RWPE2 (cell line): ENCODE measurements at regions not wholly inside any gene's neighbourhood (a gene's known extent, or its start where the extent isn't known, plus 50 kb on each side); places are given as distances from the start of the nearest gene placed in this dataset.

Experiments
- ATAC-seq: fragments of 200-7000 bp; cut with Tn5 transposase; 3 replicates; pipeline ENCODE4 v1.9.1; 2021; ENCODE audit warnings: low read depth
- DNase-seq: peaks from one replicate; pipeline ENCODE4 v3.0.0-alpha.2; 2020; ENCODE audit warnings: low spot score
- H3K27ac ChIP-seq: fragments of 450-650 bp; 2 replicates; pipeline ENCODE4 v1.5.1; 2017; ENCODE audit warnings: mild to moderate bottlenecking; ENCODE audit not compliant: poor library complexity, severe bottlenecking
- H3K27me3 ChIP-seq: fragments of 250-450 bp; sonication (Bioruptor Pico); 2 replicates; pipeline ENCODE4 v1.5.1; 2021; ENCODE audit warnings: mild to moderate bottlenecking, moderate library complexity; ENCODE audit not compliant: insufficient read depth, poor library complexity, severe bottlenecking
- H3K36me3 ChIP-seq: fragments of 250-450 bp; sonication (Bioruptor Pico); 2 replicates; pipeline ENCODE4 v1.5.1; 2020; ENCODE audit warnings: low read depth, mild to moderate bottlenecking, moderate library complexity
- H3K4me1 ChIP-seq: fragments of 250-450 bp; sonication (Bioruptor Pico); 2 replicates; pipeline ENCODE4 v1.5.1; 2021; ENCODE audit warnings: mild to moderate bottlenecking, moderate library complexity; ENCODE audit not compliant: insufficient read depth, poor library complexity, severe bottlenecking
- H3K4me3 ChIP-seq: fragments of 250-450 bp; sonication (Bioruptor Pico); 2 replicates; pipeline ENCODE4 v1.5.1; 2021; ENCODE audit warnings: mild to moderate bottlenecking, moderate library complexity; ENCODE audit not compliant: severe bottlenecking
- H3K9me3 ChIP-seq: fragments of 250-450 bp; sonication (Bioruptor Pico); 2 replicates; pipeline ENCODE4 v1.5.1; 2021; ENCODE audit warnings: mild to moderate bottlenecking, moderate library complexity; ENCODE audit not compliant: severe bottlenecking
- TF ChIP-seq, protein P1 (sequence below): fragments of 450-650 bp; IDR thresholded peaks from one replicate; pipeline ENCODE4 v1.5.1; 2017; ENCODE audit warnings: mild to moderate bottlenecking, moderate library complexity; ENCODE audit not compliant: poor library complexity, severe bottlenecking

DNA sequence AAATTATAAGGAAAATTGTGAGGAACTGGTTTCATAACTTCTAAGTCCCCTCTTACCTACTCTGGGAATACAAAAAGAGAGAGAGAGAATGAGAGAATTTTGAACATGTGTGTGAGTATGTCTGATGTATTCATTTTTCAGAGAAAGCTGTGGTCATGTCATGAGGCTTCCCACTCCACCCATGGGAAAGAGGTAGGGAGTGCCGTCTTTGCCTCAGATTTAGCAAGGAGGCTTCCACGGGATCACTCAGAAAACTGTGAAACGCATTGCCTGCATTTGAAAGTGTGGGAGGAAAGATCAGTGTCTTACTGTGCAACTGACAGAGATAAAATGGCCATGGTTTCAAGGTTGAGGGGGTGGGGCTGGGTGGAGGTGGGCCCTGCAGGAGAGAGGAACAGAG, 331.5 kb upstream of the CTNNB1 start:
- Histone ChIP-seq H3K27me3 (no peaks in the 10 kb centered on the region), H3K36me3 (no peaks in the 10 kb centered on the region), H3K27ac (no peak overlapping the region), H3K4me1 (no peaks in the 10 kb centered on the region), H3K4me3 (no peak overlapping the region), H3K9me3 (no peaks in the 10 kb centered on the region)
- TF ChIP-seq, protein P1, sequence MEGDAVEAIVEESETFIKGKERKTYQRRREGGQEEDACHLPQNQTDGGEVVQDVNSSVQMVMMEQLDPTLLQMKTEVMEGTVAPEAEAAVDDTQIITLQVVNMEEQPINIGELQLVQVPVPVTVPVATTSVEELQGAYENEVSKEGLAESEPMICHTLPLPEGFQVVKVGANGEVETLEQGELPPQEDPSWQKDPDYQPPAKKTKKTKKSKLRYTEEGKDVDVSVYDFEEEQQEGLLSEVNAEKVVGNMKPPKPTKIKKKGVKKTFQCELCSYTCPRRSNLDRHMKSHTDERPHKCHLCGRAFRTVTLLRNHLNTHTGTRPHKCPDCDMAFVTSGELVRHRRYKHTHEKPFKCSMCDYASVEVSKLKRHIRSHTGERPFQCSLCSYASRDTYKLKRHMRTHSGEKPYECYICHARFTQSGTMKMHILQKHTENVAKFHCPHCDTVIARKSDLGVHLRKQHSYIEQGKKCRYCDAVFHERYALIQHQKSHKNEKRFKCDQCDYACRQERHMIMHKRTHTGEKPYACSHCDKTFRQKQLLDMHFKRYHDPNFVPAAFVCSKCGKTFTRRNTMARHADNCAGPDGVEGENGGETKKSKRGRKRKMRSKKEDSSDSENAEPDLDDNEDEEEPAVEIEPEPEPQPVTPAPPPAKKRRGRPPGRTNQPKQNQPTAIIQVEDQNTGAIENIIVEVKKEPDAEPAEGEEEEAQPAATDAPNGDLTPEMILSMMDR: no peak
- DNase-seq: no peak
- ATAC-seq: no peak

DNA sequence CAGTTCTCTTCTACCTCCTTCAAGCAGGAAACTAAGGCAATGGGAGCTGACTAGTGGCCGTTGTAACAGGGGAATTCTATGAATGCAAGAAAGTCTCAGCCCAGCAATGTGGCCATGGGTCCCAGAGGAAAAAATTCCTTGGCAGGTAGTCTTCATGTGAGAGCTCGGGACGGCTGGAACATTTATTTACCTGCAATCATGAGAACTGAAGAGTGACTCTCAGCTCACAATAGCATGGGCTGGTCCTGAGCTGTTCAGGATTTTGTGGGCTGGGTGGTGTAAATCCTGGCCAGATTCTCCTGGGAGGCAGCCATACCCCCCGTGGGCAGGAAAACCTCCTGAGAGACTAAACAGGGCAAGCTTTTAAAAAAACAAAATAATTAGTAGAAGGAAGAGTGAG, 330.3 kb upstream of the CTNNB1 start:
- no peak for DNase-seq
- H3K9me3 ChIP-seq: no peaks in the 10 kb centered on the region
- no peaks in the 10 kb centered on the region for H3K27me3 ChIP-seq
- no peaks in the 10 kb centered on the region for H3K4me1 ChIP-seq
- TF ChIP-seq, protein P1: no peak
- no peak overlapping the region for H3K27ac ChIP-seq
- ATAC-seq: no peak
- H3K36me3 ChIP-seq: no peaks in the 10 kb centered on the region
- H3K4me3 ChIP-seq: no peak overlapping the region

DNA sequence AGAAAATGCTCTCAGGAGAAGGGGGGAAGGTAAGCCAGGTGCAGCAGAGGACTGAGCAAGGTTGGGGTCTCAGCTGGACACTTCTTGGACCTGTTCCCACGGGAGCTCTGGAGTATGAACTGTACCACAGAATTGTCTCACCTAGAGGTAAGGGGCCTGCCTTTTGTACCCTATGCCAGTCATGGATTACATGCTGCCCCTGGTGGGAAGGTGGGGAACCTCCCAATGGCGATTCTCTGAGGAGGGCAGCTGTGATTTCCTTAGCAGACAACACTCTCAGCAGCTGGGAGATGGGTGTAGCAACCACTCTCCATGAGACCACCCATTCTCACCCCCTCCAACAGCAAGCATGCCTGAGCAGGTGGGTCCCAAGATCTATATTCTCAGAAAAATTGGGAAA, 329.4 kb upstream of the CTNNB1 start:
- DNase-seq: no peak
- ATAC-seq: no peak
- Histone ChIP-seq H3K27me3 (no peaks in the 10 kb centered on the region), H3K36me3 (no peaks in the 10 kb centered on the region), H3K27ac (no peak overlapping the region), H3K4me1 (no peaks in the 10 kb centered on the region), H3K4me3 (no peak overlapping the region), H3K9me3 (no peaks in the 10 kb centered on the region)
- TF ChIP-seq, protein P1: no peak

DNA sequence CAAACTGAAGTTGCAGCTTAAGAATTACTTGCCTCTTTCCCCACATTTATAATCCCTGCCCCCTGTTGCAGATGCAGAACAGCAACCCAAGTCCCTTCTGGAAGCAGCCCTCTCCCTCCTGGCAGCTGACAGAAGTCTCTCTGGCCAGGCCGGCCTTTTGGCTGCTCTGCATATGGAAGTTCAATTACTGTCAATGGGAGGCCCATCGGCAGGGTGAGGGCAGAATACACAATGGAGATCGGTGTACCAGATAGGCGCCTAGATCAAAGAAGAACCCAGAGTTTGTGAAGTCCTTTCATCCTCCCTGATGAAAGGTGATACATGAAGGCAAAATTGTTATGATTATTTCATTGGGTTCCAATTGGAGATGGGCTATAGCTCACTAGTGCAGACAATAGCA, 327.9 kb upstream of the CTNNB1 start:
- no peak for DNase-seq
- H3K9me3 ChIP-seq: no peaks in the 10 kb centered on the region
- H3K27me3 ChIP-seq: no peaks in the 10 kb centered on the region
- no peak for ATAC-seq
- H3K4me3 ChIP-seq: no peak overlapping the region
- H3K36me3 ChIP-seq: no peaks in the 10 kb centered on the region
- H3K4me1 ChIP-seq: no peaks in the 10 kb centered on the region
- no peak overlapping the region for H3K27ac ChIP-seq
- TF ChIP-seq, protein P1: no peak

DNA sequence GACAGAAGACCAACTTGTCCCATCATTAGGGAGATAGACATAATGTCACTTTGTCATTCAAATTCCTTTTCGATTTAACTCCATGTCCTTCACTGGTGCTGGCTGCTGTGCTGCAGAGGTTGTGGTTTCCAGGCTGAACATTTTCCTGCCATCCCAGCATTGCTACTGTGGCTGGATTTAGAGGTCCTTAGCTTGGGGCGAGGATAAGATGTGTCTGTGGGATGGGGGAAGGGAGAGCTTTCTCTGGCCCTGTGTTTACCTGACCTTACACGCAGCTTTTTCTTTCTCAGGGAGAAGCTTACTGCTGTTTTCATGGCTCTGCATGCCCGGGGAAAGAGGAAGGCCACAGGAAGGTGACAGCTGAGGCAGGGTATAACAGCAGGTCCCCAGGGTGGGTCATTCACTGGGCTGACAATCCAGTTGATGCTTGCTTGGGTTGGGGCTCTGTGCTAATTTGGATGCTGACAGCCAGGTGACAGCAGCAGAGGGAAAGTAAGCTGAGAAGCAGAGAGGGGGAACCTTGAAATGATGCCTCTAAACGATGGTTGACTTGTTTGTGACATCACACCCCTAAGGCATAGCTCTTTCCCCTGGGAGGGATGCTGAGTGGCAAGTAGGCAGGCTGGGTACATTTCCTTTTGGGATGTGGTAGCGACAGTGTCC, 326.9 kb upstream of the CTNNB1 start:
- no peaks in the 10 kb centered on the region for H3K4me1 ChIP-seq
- TF ChIP-seq, protein P1: no peak
- no peak overlapping the region for H3K4me3 ChIP-seq
- no peaks in the 10 kb centered on the region for H3K9me3 ChIP-seq
- no peak for ATAC-seq
- H3K36me3 ChIP-seq: no peaks in the 10 kb centered on the region
- no peak overlapping the region for H3K27ac ChIP-seq
- no peak for DNase-seq
- H3K27me3 ChIP-seq: no peaks in the 10 kb centered on the region
